ENCODE measurements at regions not wholly inside any gene's neighbourhood (a gene's known extent, or its start where the extent isn't known, plus 50 kb on each side); places are given as distances from the start of the nearest gene placed in this dataset.

GRCh38 chr2:181190711-181191110 lies 210.3 kb downstream of the UBE2E3 start:
- DNase-seq: no peak

- no peak for DNase-seq
Measured at GRCh38 chr2:181193550-181193949, 213.1 kb downstream of the UBE2E3 start.

- DNase-seq: no peak
Measured at GRCh38 chr2:181196401-181196800, 216.0 kb downstream of the UBE2E3 start.

GRCh38 chr2:181197140-181197760 lies 216.8 kb downstream of the UBE2E3 start:
- no peak for DNase-seq

GRCh38 chr2:181198183-181198864 lies 217.9 kb downstream of the UBE2E3 start:
- no peak for DNase-seq

GRCh38 chr2:181203412-181203811 lies 223.0 kb downstream of the UBE2E3 start:
- no peak for DNase-seq

GRCh38 chr2:181203916-181204315 lies 223.5 kb downstream of the UBE2E3 start:
- no peak for DNase-seq

- no peak for DNase-seq
Measured at GRCh38 chr2:181218401-181218821, 238.0 kb downstream of the UBE2E3 start.

- no peak for DNase-seq
Measured at GRCh38 chr2:181223234-181223633, 234.0 kb upstream of the ITGA4 start.

- no peak for DNase-seq
Measured at GRCh38 chr2:181224866-181225265, 232.3 kb upstream of the ITGA4 start.

GRCh38 chr2:181228661-181229060 lies 228.5 kb upstream of the ITGA4 start:
- DNase-seq: no peak

GRCh38 chr2:181231151-181231550 lies 226.0 kb upstream of the ITGA4 start:
- DNase-seq: no peak

GRCh38 chr2:181231886-181232621 lies 225.1 kb upstream of the ITGA4 start:
- no peak for DNase-seq

- no peak for DNase-seq
Measured at GRCh38 chr2:181234487-181234891, 222.7 kb upstream of the ITGA4 start.

GRCh38 chr2:181235011-181235410 lies 222.2 kb upstream of the ITGA4 start:
- DNase-seq: no peak

- no peak for DNase-seq
Measured at GRCh38 chr2:181235683-181236459, 221.3 kb upstream of the ITGA4 start.

GRCh38 chr2:181239201-181239799 lies 217.9 kb upstream of the ITGA4 start:
- DNase-seq: no peak

- DNase-seq: no peak
Measured at GRCh38 chr2:181240844-181241243, 216.3 kb upstream of the ITGA4 start.

- DNase-seq: no peak
Measured at GRCh38 chr2:181241366-181241765, 215.8 kb upstream of the ITGA4 start.

- DNase-seq: no peak
Measured at GRCh38 chr2:181241797-181242196, 215.4 kb upstream of the ITGA4 start.

- DNase-seq: no peak
Measured at GRCh38 chr2:181242262-181242661, 214.9 kb upstream of the ITGA4 start.

GRCh38 chr2:181243319-181243718 lies 213.9 kb upstream of the ITGA4 start:
- no peak for DNase-seq

GRCh38 chr2:181250691-181251090 lies 206.5 kb upstream of the ITGA4 start:
- no peak for DNase-seq

Data from T-helper 9 cell (primary cell).